K562 (cell line): ENCODE measurements at regions not wholly inside any gene's neighbourhood (a gene's known extent, or its start where the extent isn't known, plus 50 kb on each side); places are given as distances from the start of the nearest gene placed in this dataset.

ENCODE experiments used
- C11orf30 ChIP-seq: fragments of 450-650 bp; IDR thresholded peaks from 2 replicates; pipeline ENCODE4 v1.6.1; 2016; ENCODE audit warnings: low read depth, mild to moderate bottlenecking
- CREBBP ChIP-seq: IDR thresholded peaks from one replicate; pipeline ENCODE4 v1.6.1; 2012; ENCODE audit warnings: low read depth, mild to moderate bottlenecking, control low read depth, inconsistent platforms, low read length
- GATAD2B ChIP-seq: fragments of 450-650 bp; IDR thresholded peaks from 2 replicates; pipeline ENCODE4 v1.6.1; 2017; ENCODE audit warnings: mild to moderate bottlenecking, borderline replicate concordance
- KDM2B ChIP-seq: fragments of 250-450 bp; sonication (Bioruptor Pico); IDR thresholded peaks from 2 replicates; pipeline ENCODE4 v1.8.0; 2021; ENCODE audit warnings: mild to moderate bottlenecking, moderate library complexity
- ZNF311 ChIP-seq: fragments of 250-450 bp; sonication (Bioruptor Pico); IDR thresholded peaks from 2 replicates; pipeline ENCODE4 v1.4.0; 2020; ENCODE audit warnings: mild to moderate bottlenecking, moderate library complexity
- ZNF324 ChIP-seq: fragments of 250-450 bp; sonication (Bioruptor Pico); IDR thresholded peaks from 2 replicates; pipeline ENCODE4 v1.4.0; 2020; ENCODE audit warnings: mild to moderate bottlenecking
- TF ChIP-seq, protein P1 (sequence below), 2 experiments: fragments of 450-650 bp; formaldehyde crosslinking in 1 of 2; IDR thresholded peaks; 2 replicates each; pipeline versions ENCODE4 v1.4.0 to v1.6.1; 2014 to 2020; ENCODE audit warnings: mild to moderate bottlenecking in 2 of 2, borderline replicate concordance in 1 of 2, low read depth in 1 of 2
- TF ChIP-seq, protein P2 (sequence below): fragments of 150-350 bp; conservative IDR thresholded peaks from 2 replicates; pipeline ENCODE4 v1.6.1; 2014; ENCODE audit warnings: low read length
- TF ChIP-seq, protein P3 (sequence below), 2 experiments: IDR thresholded peaks in 1 of 2; conservative IDR thresholded peaks in 1 of 2; 2 replicates each; pipeline ENCODE4 v1.6.1; 2016; ENCODE audit warnings: low read depth in 2 of 2, mild to moderate bottlenecking in 1 of 2, missing compliant biosample characterization in 1 of 2, missing genetic modification characterization in 1 of 2, moderate library complexity in 1 of 2
- TF ChIP-seq, protein P4 (sequence below): sonication (generic); formaldehyde crosslinking; IDR thresholded peaks from 2 replicates; pipeline ENCODE4 v1.8.1; 2023; ENCODE audit warnings: mild to moderate bottlenecking, missing genetic modification reagents

DNA sequence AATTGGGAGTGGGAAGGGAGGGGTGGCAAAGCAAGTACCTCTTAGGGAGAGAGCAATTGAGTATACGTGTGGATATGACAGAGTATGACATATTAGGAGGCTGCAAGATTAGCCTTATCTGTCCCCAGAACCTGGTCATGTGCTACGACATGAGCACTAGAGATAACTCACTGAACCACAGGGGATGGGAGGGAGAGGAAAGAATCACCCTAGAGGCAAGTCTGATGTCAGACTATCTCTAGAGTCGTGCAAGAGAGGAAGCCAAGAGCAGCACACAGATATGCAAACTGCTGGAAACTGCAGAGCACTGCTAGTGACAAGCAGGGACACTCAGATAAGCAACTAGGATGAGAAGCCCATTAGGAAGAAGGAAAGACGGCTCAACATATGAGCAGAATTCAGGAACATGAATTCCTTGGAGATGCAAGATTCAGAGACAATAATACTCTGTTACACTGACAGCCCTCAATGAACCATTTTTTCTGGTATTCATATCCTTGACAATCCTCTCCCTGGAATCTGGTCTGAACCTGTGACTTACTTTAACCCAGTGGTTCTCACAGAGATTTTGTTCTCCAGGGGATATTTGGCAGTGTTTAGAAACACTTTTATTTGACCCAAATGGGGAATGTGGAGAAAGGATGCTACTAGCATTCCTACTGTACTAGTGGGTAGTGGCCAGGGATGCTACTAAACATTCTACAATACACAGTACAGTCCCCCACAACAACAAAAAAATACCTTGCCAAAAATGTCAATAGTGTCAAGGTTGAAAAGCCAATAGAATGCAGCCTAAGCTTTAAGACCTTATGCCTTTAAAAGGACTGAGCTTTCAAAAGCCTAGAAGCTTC, 84.0 kb upstream of the BMP2K start (continued):
- TF ChIP-seq CREBBP (no peak), ZNF324 (CRISPR knock-in tag) (0 out of 2 replicates have a peak, but pooled peaks have one; percentile 11), ZNF311 (CRISPR knock-in tag) (peak; percentile 73; the same call in 1 of the 2 replicates), KDM2B (no peak), GATAD2B (peak; percentile 99), C11orf30 (no peak)
- TF ChIP-seq, protein P1, sequence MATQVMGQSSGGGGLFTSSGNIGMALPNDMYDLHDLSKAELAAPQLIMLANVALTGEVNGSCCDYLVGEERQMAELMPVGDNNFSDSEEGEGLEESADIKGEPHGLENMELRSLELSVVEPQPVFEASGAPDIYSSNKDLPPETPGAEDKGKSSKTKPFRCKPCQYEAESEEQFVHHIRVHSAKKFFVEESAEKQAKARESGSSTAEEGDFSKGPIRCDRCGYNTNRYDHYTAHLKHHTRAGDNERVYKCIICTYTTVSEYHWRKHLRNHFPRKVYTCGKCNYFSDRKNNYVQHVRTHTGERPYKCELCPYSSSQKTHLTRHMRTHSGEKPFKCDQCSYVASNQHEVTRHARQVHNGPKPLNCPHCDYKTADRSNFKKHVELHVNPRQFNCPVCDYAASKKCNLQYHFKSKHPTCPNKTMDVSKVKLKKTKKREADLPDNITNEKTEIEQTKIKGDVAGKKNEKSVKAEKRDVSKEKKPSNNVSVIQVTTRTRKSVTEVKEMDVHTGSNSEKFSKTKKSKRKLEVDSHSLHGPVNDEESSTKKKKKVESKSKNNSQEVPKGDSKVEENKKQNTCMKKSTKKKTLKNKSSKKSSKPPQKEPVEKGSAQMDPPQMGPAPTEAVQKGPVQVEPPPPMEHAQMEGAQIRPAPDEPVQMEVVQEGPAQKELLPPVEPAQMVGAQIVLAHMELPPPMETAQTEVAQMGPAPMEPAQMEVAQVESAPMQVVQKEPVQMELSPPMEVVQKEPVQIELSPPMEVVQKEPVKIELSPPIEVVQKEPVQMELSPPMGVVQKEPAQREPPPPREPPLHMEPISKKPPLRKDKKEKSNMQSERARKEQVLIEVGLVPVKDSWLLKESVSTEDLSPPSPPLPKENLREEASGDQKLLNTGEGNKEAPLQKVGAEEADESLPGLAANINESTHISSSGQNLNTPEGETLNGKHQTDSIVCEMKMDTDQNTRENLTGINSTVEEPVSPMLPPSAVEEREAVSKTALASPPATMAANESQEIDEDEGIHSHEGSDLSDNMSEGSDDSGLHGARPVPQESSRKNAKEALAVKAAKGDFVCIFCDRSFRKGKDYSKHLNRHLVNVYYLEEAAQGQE (IDR thresholded peaks at IDR 0.05; ENCODE audit: borderline replicate concordance): peak; percentile 64; the same call in 1 of the 2 replicates
- TF ChIP-seq, protein P1 (CRISPR knock-in tag; IDR thresholded peaks at IDR 0.05; ENCODE audit: low read depth): no peak
- TF ChIP-seq, protein P2, sequence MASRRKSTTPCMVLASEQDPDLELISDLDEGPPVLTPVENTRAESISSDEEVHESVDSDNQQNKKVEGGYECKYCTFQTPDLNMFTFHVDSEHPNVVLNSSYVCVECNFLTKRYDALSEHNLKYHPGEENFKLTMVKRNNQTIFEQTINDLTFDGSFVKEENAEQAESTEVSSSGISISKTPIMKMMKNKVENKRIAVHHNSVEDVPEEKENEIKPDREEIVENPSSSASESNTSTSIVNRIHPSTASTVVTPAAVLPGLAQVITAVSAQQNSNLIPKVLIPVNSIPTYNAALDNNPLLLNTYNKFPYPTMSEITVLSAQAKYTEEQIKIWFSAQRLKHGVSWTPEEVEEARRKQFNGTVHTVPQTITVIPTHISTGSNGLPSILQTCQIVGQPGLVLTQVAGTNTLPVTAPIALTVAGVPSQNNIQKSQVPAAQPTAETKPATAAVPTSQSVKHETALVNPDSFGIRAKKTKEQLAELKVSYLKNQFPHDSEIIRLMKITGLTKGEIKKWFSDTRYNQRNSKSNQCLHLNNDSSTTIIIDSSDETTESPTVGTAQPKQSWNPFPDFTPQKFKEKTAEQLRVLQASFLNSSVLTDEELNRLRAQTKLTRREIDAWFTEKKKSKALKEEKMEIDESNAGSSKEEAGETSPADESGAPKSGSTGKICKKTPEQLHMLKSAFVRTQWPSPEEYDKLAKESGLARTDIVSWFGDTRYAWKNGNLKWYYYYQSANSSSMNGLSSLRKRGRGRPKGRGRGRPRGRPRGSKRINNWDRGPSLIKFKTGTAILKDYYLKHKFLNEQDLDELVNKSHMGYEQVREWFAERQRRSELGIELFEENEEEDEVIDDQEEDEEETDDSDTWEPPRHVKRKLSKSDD: no peak
- TF ChIP-seq, protein P3, sequence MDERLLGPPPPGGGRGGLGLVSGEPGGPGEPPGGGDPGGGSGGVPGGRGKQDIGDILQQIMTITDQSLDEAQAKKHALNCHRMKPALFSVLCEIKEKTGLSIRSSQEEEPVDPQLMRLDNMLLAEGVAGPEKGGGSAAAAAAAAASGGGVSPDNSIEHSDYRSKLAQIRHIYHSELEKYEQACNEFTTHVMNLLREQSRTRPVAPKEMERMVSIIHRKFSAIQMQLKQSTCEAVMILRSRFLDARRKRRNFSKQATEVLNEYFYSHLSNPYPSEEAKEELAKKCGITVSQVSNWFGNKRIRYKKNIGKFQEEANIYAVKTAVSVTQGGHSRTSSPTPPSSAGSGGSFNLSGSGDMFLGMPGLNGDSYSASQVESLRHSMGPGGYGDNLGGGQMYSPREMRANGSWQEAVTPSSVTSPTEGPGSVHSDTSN (CRISPR knock-in tag; IDR thresholded peaks at IDR 0.05; ENCODE audit: low read depth): no peak
- TF ChIP-seq, protein P3 (tag; conservative IDR thresholded peaks at IDR 0.05; ENCODE audit: low read depth): peak; percentile 99
- TF ChIP-seq, protein P4, sequence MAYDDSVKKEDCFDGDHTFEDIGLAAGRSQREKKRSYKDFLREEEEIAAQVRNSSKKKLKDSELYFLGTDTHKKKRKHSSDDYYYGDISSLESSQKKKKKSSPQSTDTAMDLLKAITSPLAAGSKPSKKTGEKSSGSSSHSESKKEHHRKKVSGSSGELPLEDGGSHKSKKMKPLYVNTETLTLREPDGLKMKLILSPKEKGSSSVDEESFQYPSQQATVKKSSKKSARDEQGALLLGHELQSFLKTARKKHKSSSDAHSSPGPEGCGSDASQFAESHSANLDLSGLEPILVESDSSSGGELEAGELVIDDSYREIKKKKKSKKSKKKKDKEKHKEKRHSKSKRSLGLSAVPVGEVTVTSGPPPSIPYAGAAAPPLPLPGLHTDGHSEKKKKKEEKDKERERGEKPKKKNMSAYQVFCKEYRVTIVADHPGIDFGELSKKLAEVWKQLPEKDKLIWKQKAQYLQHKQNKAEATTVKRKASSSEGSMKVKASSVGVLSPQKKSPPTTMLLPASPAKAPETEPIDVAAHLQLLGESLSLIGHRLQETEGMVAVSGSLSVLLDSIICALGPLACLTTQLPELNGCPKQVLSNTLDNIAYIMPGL (CRISPR knock-in tag): no peak
